HG03439 (cell line): ENCODE measurements at regions not wholly inside any gene's neighbourhood (a gene's known extent, or its start where the extent isn't known, plus 50 kb on each side); places are given as distances from the start of the nearest gene placed in this dataset.

Source experiments
- ATAC-seq: cut with Tn5 transposase; IDR thresholded peaks from one replicate; pipeline ENCODE4 v1.9.1; 2021; ENCODE audit warnings: mild to moderate bottlenecking, moderate library complexity; ENCODE audit not compliant: unreplicated experiment

DNA sequence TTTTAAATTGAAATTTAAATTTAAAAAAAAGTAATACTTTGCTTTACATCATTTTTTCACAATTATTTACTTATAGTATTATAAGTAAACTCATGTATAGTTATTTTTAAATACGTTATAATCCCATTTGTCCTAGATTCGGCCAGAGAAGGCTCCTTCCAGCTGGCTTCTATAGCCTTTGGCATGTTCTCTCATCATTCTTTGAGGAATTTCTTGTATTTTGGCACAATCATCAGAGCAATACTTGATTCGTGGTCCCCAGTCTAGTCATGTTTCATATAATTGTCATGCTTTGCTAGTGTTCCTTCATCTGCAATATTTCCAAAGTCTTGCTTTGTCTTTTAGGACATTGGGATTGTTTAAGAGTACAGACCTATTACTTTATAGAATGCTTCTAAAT lies 1037.9 kb upstream of the AGA start:
- ATAC-seq, result no peak

DNA sequence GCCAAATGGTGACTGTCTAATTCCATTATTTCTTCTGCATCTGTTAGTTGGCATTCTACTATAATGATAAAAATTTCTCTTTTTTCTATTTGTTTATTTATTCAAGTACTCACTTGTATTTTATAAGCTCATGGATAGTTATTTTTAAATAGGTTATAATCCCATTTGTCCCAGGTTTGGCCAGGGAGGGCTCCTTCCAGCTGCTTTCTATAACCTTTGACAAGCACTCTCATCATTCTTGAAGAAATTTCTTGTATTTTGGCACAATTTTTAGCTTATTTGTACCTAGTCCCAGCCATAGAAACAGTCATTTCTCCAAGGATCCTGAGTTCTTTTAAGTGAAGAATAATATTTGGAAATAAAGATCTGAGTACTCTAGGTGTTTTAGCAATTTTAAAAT lies 1038.6 kb upstream of the AGA start:
- ATAC-seq, result no peak

- ATAC-seq, result no peak
Measured at GRCh38 chr4:178481564-178481963, 1039.3 kb upstream of the AGA start.

DNA sequence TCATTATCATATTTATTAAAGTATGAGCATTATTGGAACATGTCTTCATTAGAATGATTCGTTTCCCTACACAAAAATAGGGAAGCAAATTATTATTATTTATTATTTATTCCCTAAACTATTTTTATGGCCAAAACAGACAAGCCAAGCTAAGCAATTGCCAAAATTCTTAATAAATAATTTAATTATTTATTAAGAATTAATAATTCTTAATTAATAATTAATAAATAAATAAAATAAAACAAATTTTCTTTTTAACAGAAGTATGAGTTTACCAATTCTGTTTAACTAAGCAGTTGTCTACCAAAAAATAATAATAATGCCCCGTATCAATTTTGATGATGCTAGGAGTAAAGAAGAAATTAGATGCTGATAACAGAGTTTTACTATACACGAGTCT lies 1080.8 kb upstream of the AGA start:
- no peak for ATAC-seq

GRCh38 chr4:178535939-178536579 lies 1093.8 kb upstream of the AGA start:
- ATAC-seq, result no peak

DNA sequence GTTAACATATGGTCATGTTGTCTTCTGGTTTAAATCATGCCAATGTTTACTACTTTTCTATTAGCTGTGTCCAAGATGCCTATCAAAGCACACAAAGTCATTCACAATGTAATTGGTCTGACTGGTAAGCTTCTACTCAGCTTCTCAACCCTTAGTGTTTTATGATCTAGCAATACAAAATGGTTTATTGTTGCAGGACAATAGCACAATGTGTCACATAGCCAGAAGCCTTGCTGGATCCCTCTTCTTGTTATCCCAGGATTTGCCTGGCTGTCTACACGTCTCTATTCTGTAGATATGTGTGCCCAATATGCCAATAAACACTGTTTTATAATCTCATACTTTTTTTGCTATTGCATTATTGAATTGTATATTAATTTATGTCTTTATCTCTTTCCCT lies 1111.0 kb upstream of the AGA start:
- no peak for ATAC-seq

DNA sequence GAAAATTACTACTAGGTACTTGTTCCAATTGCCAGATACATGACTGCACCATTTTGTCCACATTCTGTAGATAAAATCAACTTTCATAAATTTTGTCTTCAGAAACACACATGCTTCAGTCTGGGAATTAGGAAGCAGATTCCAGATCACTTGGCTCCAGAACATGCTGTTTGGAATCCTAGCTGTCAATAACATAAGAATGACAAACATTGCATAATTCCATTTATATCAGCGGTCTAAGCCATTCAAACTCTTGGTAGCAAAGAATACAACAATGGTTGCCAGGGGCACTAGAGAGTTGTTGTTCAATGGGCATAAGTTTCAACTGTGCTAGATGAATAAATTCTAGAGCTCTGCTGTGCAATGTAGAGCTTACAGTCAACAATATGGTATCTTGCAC lies 1112.1 kb upstream of the AGA start:
- ATAC-seq, result no peak

- ATAC-seq, result no peak
Measured at GRCh38 chr4:178556796-178557195, 1114.6 kb upstream of the AGA start.

GRCh38 chr4:178577933-178578332 lies 1135.7 kb upstream of the AGA start:
- ATAC-seq, result no peak

GRCh38 chr4:178595500-178596138 lies 1153.4 kb upstream of the AGA start:
- no peak for ATAC-seq

- ATAC-seq, result no peak
Measured at GRCh38 chr4:178598672-178599071, 1156.4 kb upstream of the AGA start.

- ATAC-seq, result no peak
Measured at GRCh38 chr4:178599521-178599920, 1157.3 kb upstream of the AGA start.

DNA sequence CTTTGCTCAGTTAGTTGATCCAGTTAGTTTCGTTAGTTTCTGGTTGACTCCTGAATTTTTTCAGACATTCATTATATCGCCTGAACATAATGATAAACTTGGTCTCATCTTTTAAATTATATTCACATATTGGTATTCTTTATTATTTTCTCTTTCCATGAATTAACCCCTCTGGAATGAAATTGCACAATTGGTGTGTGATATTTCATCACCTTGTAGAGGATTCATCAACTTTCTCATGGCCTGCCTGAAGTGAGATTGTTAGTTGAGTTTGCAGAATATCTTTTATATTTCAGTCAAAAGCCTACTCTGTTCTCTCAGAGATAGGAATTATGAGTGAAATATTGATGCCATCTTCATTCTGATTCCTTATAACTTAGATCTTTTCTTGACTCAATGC lies 1160.6 kb upstream of the AGA start:
- ATAC-seq, result no peak

GRCh38 chr4:178611062-178611461 lies 1168.8 kb upstream of the AGA start:
- ATAC-seq, result no peak

DNA sequence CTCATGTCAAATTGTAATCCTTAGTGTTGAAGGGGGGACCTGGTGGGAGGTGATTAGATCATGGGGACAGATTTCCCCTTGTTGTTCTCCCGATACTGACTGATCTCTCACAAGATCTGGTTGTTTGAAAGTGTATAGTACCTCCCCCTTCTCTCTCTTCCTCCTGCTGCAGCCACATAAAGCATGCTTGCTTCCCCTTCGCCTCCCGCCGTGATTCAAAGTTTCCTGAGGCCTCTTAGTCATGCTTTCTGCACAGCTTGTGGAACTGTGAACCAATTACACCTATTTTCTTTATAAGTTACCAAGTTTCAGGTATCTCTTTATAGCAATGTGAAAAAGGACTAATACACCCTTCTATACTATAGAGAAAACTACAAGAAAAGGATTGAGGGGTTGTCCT lies 1170.5 kb upstream of the AGA start:
- ATAC-seq, result no peak

- no peak for ATAC-seq
Measured at GRCh38 chr4:178632415-178632814, 1190.2 kb upstream of the AGA start.

- no peak for ATAC-seq
Measured at GRCh38 chr4:178633263-178633662, 1191.0 kb upstream of the AGA start.

GRCh38 chr4:178664621-178665020 lies 1222.4 kb upstream of the AGA start:
- ATAC-seq, result no peak

DNA sequence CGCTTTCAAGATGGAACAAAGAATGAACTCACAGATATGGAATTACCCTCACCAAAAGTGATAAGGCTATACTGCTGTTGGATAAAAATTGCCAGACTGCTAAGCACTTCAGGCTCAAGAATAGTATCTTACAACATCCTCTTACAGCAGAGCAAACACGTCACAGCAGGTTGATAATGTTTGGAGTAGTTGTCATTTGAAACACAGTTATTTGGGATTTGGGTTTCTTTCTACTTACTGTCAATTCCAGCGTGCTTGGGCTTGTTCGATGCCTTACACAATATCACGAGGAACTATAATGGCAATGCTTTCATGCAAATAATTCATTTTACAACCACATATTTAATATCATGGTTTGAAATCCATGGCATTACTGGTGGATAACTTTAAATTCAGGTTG lies 1223.7 kb upstream of the AGA start:
- no peak for ATAC-seq

GRCh38 chr4:178671766-178672165 lies 1229.5 kb upstream of the AGA start:
- ATAC-seq, result no peak

- ATAC-seq, result no peak
Measured at GRCh38 chr4:178672512-178672911, 1230.3 kb upstream of the AGA start.

DNA sequence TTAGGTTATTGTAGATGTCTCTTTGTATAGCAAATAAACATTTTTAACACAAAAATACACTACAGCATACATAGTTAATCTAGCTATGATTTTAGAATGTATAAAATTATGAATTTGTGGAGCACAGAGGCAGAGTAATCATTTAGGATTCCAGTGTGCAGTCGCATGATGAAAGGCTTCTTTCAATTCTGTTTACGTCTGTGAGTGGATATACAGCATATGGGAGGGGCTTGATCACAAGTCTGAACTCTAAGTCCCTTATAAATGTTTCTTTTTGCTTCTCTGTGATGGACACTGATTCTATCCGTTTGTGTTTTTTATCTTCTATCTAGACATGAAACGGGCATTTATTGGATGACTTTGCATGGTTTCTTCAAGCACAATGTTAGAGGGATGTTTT lies 1239.6 kb upstream of the AGA start:
- no peak for ATAC-seq

DNA sequence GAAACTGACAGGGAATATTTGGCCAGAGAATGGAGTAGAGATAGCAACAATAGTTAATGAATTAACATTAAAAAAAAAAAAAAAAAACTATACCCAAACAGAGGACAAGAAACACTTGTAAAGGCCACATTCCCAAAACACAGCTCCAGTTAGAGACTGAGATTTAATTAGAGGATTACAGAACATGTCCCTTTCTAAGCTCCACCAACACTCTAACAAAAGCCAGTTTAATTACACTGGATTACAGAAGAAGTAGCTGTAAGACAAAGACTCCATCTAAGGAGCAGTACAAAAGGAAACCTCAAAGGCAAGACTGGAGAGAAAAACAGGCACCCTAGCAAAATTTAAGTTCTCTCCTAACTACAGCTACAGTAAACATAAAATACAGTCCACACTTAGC lies 1247.7 kb upstream of the AGA start:
- ATAC-seq, result no peak
